MV-4-11 (cell line): ENCODE measurements at regions not wholly inside any gene's neighbourhood (a gene's known extent, or its start where the extent isn't known, plus 50 kb on each side); places are given as distances from the start of the nearest gene placed in this dataset.
"Not testable (repeated sequence)": the region's sequence is repeated elsewhere in the genome, so short reads cannot be mapped to it uniquely, and the experiment has no call there.

Experiments used
- DNase-seq: peaks from one replicate; lab custom pipeline; 2025; lab: John Stamatoyannopoulos, UW

GRCh38 chr12:67535176-67535575 is 113.4 kb upstream of the DYRK2 start:
- no peak for DNase-seq

- no peak for DNase-seq
Observed at GRCh38 chr12:67535971-67536370, 112.6 kb upstream of the DYRK2 start.

GRCh38 chr12:67539329-67539728 is 109.2 kb upstream of the DYRK2 start:
- DNase-seq = no peak

- no peak for DNase-seq
Observed at GRCh38 chr12:67539946-67540345, 108.6 kb upstream of the DYRK2 start.

- DNase-seq = no peak
Observed at GRCh38 chr12:67540920-67541624, 107.5 kb upstream of the DYRK2 start.

GRCh38 chr12:67541625-67541991 is 106.9 kb upstream of the DYRK2 start:
- no peak for DNase-seq

GRCh38 chr12:67543021-67543770 is 105.3 kb upstream of the DYRK2 start:
- DNase-seq = no peak

- DNase-seq = no peak
Observed at GRCh38 chr12:67545298-67545697, 103.2 kb upstream of the DYRK2 start.

GRCh38 chr12:67546746-67547145 is 101.8 kb upstream of the DYRK2 start:
- DNase-seq = no peak

- DNase-seq = not testable (repeated sequence)
Observed at GRCh38 chr12:67555075-67555717, 93.3 kb upstream of the DYRK2 start.

GRCh38 chr12:67558775-67559174 is 89.8 kb upstream of the DYRK2 start:
- DNase-seq = no peak

- no peak for DNase-seq
Observed at GRCh38 chr12:67559751-67560150, 88.8 kb upstream of the DYRK2 start.

GRCh38 chr12:67562513-67563287 is 85.8 kb upstream of the DYRK2 start:
- no peak for DNase-seq

- DNase-seq = no peak
Observed at GRCh38 chr12:67568055-67568454, 80.5 kb upstream of the DYRK2 start.

- no peak for DNase-seq
Observed at GRCh38 chr12:67572492-67572891, 76.1 kb upstream of the DYRK2 start.

- no peak for DNase-seq
Observed at GRCh38 chr12:67573566-67573965, 75.0 kb upstream of the DYRK2 start.

- peak; percentile 11 for DNase-seq
Observed at GRCh38 chr12:67578976-67579661, 69.4 kb upstream of the DYRK2 start.

- no peak for DNase-seq
Observed at GRCh38 chr12:67579662-67580003, 68.9 kb upstream of the DYRK2 start.

GRCh38 chr12:67582238-67582834 is 66.2 kb upstream of the DYRK2 start:
- no peak for DNase-seq

- no peak for DNase-seq
Observed at GRCh38 chr12:67582844-67583243, 65.7 kb upstream of the DYRK2 start.

- DNase-seq = no peak
Observed at GRCh38 chr12:67586951-67587350, 61.6 kb upstream of the DYRK2 start.

GRCh38 chr12:67589078-67589477 is 59.5 kb upstream of the DYRK2 start:
- DNase-seq = no peak
